Nephron progenitor cell (in vitro differentiated cells): ENCODE measurements at regions not wholly inside any gene's neighbourhood (a gene's known extent, or its start where the extent isn't known, plus 50 kb on each side); places are given as distances from the start of the nearest gene placed in this dataset.

Experiments used
- DNase-seq: peaks from one replicate; pipeline ENCODE4 v3.0.0; 2021
- H3K27ac Mint-ChIP-seq: 2 replicates; pipeline ENCODE4 v1.8.0; 2021; ENCODE audit warnings: mild to moderate bottlenecking, moderate library complexity, mixed read lengths
- H3K27me3 Mint-ChIP-seq: 2 replicates; pipeline ENCODE4 v1.8.0; 2021; ENCODE audit warnings: mild to moderate bottlenecking, low read depth, mixed read lengths; ENCODE audit not compliant: poor library complexity
- H3K36me3 Mint-ChIP-seq: 2 replicates; pipeline ENCODE4 v1.8.0; 2021; ENCODE audit warnings: low read depth, mixed read lengths
- H3K4me1 Mint-ChIP-seq: 2 replicates; pipeline ENCODE4 v1.8.0; 2021; ENCODE audit warnings: mixed read lengths
- H3K4me3 Mint-ChIP-seq: 2 replicates; pipeline ENCODE4 v1.8.0; 2021; ENCODE audit warnings: mild to moderate bottlenecking, moderate library complexity, mixed read lengths
- H3K9me3 Mint-ChIP-seq: 2 replicates; pipeline ENCODE4 v1.8.0; 2021; ENCODE audit warnings: mild to moderate bottlenecking, moderate library complexity, mixed read lengths
- CTCF ChIP-seq: fragments of 200-600 bp; sonication (generic); IDR thresholded peaks from 2 replicates; pipeline ENCODE4 v1.5.0; 2021; ENCODE audit warnings: antibody characterized with exemption

GRCh38 chr11:27910186-27910931 is 197.6 kb downstream of the KIF18A start:
- Mint-ChIP-seq H3K36me3 (no peaks in the 10 kb centered on the region), H3K27ac (no peak overlapping the region), H3K27me3 (no peaks in the 10 kb centered on the region), H3K9me3 (peaks cover 8% of the 10 kb centered on the region), H3K4me1 (peaks cover 5% of the 10 kb centered on the region), H3K4me3 (no peak overlapping the region)
- no peak for DNase-seq
- TF ChIP-seq CTCF = no peak

GRCh38 chr11:27909386-27909785 is 198.6 kb downstream of the KIF18A start:
- no peak for TF ChIP-seq CTCF
- Mint-ChIP-seq H3K36me3 (no peaks in the 10 kb centered on the region), H3K27ac (no peak overlapping the region), H3K4me3 (no peak overlapping the region), H3K9me3 (peaks cover 8% of the 10 kb centered on the region), H3K4me1 (peaks cover 5% of the 10 kb centered on the region), H3K27me3 (no peaks in the 10 kb centered on the region)
- no peak for DNase-seq

- H3K36me3 Mint-ChIP-seq = no peaks in the 10 kb centered on the region
- DNase-seq = no peak
- no peaks in the 10 kb centered on the region for H3K27me3 Mint-ChIP-seq
- no peak overlapping the region for H3K27ac Mint-ChIP-seq
- TF ChIP-seq CTCF = no peak
- H3K4me1 Mint-ChIP-seq = peaks cover 5% of the 10 kb centered on the region
- H3K9me3 Mint-ChIP-seq = peaks cover 8% of the 10 kb centered on the region
- no peak overlapping the region for H3K4me3 Mint-ChIP-seq
These were observed 199.3 kb downstream of the KIF18A start for GRCh38 chr11:27908621-27909020.

- TF ChIP-seq CTCF = no peak
- Mint-ChIP-seq H3K4me3 (no peak overlapping the region), H3K27me3 (peaks cover 3% of the 10 kb centered on the region), H3K4me1 (peaks cover 11% of the 10 kb centered on the region), H3K9me3 (peaks cover 8% of the 10 kb centered on the region), H3K36me3 (no peaks in the 10 kb centered on the region), H3K27ac (no peak overlapping the region)
- DNase-seq = no peak
These were observed 200.4 kb downstream of the KIF18A start for GRCh38 chr11:27907530-27907929.

- Mint-ChIP-seq H3K27me3 (peaks cover 3% of the 10 kb centered on the region), H3K36me3 (no peaks in the 10 kb centered on the region)
These were observed 200.9 kb downstream of the KIF18A start for GRCh38 chr11:27907091-27907490.

More at GRCh38 chr11:27907091-27907490, 200.9 kb downstream of the KIF18A start:
- TF ChIP-seq CTCF = no peak
- Mint-ChIP-seq H3K9me3 (peaks cover 8% of the 10 kb centered on the region), H3K4me1 (peaks cover 12% of the 10 kb centered on the region), H3K4me3 (no peak overlapping the region), H3K27ac (no peak overlapping the region)
- DNase-seq = no peak
